ENCODE measurements at regions not wholly inside any gene's neighbourhood (a gene's known extent, or its start where the extent isn't known, plus 50 kb on each side); places are given as distances from the start of the nearest gene placed in this dataset.
"Not testable (repeated sequence)": the region's sequence is repeated elsewhere in the genome, so short reads cannot be mapped to it uniquely, and the experiment has no call there.

DNA sequence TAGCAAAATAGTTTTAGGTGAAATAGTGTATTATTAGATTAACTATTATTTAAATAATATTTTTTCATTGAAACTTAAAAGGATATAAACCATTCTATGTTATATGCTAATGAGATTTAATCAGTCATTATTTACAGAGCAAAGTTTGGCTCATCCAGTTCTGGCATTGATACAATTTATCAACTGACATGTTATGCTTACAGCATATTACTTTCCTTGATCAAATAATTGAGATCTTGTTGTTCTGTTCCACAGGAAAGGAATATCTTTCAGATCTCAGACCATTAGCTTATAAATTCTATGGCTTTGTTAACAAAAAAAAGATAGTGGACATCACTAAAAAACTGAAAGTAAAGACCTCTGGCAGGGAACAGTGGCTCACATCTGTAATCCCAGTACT lies 403.0 kb downstream of the ZFHX3 start:
- Histone ChIP-seq H3K4me3 (no peak overlapping the region), H3K27me3 (replicated peaks; ENCODE audit: insufficient read depth) (no peaks in the 10 kb centered on the region), H3K9me3 (no peaks in the 10 kb centered on the region), H3K27ac (no peak overlapping the region), H3K4me1 (replicated peaks) (no peaks in the 10 kb centered on the region), H3K36me3 (no peaks in the 10 kb centered on the region)
- intact Hi-C loops (cut with DNase I): no loop called here
- peak; percentile 16 for TF ChIP-seq POLR2AphosphoS5 (IDR thresholded peaks at IDR 0.05)
- TF ChIP-seq, protein P1, sequence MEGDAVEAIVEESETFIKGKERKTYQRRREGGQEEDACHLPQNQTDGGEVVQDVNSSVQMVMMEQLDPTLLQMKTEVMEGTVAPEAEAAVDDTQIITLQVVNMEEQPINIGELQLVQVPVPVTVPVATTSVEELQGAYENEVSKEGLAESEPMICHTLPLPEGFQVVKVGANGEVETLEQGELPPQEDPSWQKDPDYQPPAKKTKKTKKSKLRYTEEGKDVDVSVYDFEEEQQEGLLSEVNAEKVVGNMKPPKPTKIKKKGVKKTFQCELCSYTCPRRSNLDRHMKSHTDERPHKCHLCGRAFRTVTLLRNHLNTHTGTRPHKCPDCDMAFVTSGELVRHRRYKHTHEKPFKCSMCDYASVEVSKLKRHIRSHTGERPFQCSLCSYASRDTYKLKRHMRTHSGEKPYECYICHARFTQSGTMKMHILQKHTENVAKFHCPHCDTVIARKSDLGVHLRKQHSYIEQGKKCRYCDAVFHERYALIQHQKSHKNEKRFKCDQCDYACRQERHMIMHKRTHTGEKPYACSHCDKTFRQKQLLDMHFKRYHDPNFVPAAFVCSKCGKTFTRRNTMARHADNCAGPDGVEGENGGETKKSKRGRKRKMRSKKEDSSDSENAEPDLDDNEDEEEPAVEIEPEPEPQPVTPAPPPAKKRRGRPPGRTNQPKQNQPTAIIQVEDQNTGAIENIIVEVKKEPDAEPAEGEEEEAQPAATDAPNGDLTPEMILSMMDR (IDR thresholded peaks at IDR 0.05): no peak
- DNase-seq (ENCODE audit: low spot score): no peak

DNA sequence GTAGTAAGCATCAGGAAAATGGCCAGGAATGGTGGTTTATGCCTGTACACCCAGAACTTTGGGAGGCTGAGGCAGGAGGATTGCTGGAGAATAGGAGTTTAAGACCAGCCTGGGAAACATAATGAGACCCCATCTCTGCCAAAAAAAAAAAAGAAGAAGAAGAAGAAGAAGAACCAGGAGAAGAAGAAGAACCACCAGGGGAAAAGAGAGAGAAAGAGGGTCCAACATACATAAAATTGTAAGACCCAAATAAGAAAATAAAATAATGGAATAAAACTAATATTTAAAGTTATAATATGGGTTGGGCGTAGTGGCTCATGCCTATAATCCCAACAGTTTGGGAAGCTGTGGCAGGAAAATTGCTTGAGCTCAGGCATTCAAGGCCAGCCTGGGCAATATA lies 408.4 kb downstream of the ZFHX3 start:
- WGBS: 100% methylated on average over 1 of the region's 1 CpG
- intact Hi-C loops (cut with DNase I): no loop called here

DNA sequence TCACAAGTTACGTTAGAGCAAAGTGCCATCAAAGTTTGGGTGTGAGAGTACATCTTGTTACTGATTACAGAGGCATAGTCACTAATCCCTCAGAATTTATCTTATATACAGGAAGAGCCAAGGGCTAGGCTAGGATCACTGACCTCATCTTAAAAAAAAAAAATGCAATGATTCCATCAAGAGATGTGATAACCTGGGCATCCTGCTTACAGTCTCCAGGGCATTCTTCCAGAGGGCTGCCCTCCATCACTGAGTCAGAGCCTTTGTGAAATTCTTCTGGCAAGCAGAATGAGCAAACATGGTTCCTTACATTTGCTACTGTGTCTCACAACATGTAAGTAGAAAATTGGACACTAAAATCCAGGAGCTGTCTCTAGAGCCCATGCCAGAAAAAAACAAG lies 410.6 kb downstream of the ZFHX3 start:
- Histone ChIP-seq H3K27ac (no peak overlapping the region), H3K27me3 (replicated peaks; ENCODE audit: insufficient read depth) (no peaks in the 10 kb centered on the region), H3K4me1 (replicated peaks) (no peaks in the 10 kb centered on the region), H3K36me3 (no peaks in the 10 kb centered on the region), H3K9me3 (no peaks in the 10 kb centered on the region), H3K4me3 (no peak overlapping the region)
- TF ChIP-seq POLR2A (IDR thresholded peaks at IDR 0.05) (no peak), POLR2AphosphoS5 (IDR thresholded peaks at IDR 0.05) (no peak)
- TF ChIP-seq, protein P1 (IDR thresholded peaks at IDR 0.05): no peak
- DNase-seq (ENCODE audit: low spot score): no peak
- WGBS: 69% methylated on average over 1 of the region's 1 CpG
- intact Hi-C loops (cut with DNase I): no loop called here

More for the DNA sequence above, 408.4 kb downstream of the ZFHX3 start:
- Histone ChIP-seq H3K4me3 (no peak overlapping the region), H3K27ac (no peak overlapping the region), H3K4me1 (replicated peaks) (no peaks in the 10 kb centered on the region), H3K36me3 (no peaks in the 10 kb centered on the region), H3K27me3 (replicated peaks; ENCODE audit: insufficient read depth) (no peaks in the 10 kb centered on the region), H3K9me3 (no peaks in the 10 kb centered on the region)
- DNase-seq (ENCODE audit: low spot score): no peak
- TF ChIP-seq, protein P1 (IDR thresholded peaks at IDR 0.05): no peak
- TF ChIP-seq POLR2A (IDR thresholded peaks at IDR 0.05) (no peak), POLR2AphosphoS5 (IDR thresholded peaks at IDR 0.05) (no peak)

DNA sequence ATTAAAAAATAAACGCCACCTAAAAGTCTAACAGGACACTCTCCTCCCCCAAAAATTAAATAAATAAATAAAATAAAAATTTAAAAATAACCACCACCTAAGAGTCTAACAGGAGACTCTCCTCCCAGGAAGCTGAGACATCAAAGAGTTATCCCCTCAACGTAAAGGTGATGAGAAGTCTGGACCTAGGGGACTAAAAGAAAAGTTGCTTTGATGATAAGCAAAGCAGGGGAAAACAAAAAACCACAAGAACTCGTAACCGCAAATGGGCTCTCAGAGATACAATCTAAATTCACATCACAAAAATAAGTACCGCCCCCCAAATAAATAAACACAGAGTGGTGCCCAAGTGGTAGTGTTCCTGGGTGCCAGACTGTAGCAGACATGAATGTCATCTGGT lies 412.2 kb downstream of the ZFHX3 start:
- Histone ChIP-seq H3K9me3 (no peaks in the 10 kb centered on the region), H3K27ac (no peak overlapping the region), H3K4me3 (no peak overlapping the region), H3K36me3 (no peaks in the 10 kb centered on the region), H3K27me3 (replicated peaks; ENCODE audit: insufficient read depth) (no peaks in the 10 kb centered on the region), H3K4me1 (replicated peaks) (no peaks in the 10 kb centered on the region)
- intact Hi-C loops (cut with DNase I): no loop called here
- DNase-seq (ENCODE audit: low spot score): no peak
- 89% methylated on average over 5 of the region's 5 CpGs for WGBS
- TF ChIP-seq POLR2A (IDR thresholded peaks at IDR 0.05) (no peak), POLR2AphosphoS5 (IDR thresholded peaks at IDR 0.05) (no peak)
- TF ChIP-seq, protein P1 (IDR thresholded peaks at IDR 0.05): no peak

DNA sequence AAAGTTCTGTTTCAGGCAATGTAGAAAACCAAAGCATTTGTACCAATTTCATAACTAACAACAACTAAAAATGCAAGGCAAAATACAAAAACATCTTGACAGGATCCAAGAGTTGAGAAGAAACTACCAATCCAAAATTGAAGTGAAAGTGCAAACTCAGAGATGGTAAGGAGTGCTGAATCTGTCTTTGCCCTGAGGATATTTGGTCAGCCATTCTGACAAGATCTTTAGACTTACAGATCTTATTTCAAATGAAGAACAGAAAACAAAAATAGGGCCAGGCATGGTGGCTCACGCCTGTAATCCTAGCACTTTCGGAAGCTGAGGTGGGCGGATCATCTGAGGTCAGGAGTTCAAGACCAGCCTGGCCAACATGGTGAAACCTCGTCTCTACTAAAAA lies 412.8 kb downstream of the ZFHX3 start:
- no peak overlapping the region for H3K27ac ChIP-seq
- 74% methylated on average over 4 of the region's 4 CpGs for WGBS
- no peaks in the 10 kb centered on the region for H3K27me3 ChIP-seq (replicated peaks; ENCODE audit: insufficient read depth)
- TF ChIP-seq, protein P1 (IDR thresholded peaks at IDR 0.05): no peak
- TF ChIP-seq POLR2A (IDR thresholded peaks at IDR 0.05): no peak
- no peaks in the 10 kb centered on the region for H3K4me1 ChIP-seq (replicated peaks)
- intact Hi-C loops (cut with DNase I): no loop called here
- no peaks in the 10 kb centered on the region for H3K9me3 ChIP-seq
- no peaks in the 10 kb centered on the region for H3K36me3 ChIP-seq
- DNase-seq (ENCODE audit: low spot score): no peak
- H3K4me3 ChIP-seq: no peak overlapping the region

DNA sequence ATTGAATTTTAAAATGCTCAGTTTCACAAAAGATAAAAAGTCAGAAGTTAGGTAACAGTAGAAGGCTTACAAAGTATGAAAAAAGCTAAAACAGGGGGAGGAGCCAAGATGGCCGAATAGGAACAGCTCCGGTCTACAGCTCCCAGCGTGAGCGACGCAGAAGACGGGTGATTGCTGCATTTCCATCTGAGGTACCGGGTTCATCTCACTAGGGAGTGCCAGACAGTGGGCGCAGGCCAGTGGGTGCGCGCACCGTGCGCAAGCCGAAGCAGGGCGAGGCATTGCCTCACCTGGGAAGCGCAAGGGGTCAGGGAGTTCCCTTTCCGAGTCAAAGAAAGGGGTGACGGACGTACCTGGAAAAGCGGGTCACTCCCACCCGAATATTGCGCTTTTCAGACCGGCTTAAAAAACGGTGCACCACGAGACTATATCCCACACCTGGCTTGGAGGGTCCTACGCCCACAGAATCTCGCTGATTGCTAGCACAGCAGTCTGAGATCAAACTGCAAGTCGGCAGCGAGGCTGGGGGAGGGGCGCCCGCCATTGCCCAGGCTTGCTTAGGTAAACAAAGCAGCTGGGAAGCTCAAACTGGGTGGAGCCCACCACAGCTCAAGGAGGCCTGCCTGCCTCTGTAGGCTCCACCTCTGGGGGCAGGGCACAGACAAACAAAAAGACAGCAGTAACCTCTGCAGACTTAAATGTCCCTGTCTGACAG lies 420.6 kb downstream of the ZFHX3 start:
- H3K4me3 ChIP-seq: peak overlapping the region; percentile 13 to 25
- H3K9me3 ChIP-seq; DNase-seq (ENCODE audit: low spot score); H3K36me3 ChIP-seq; intact Hi-C loops (cut with DNase I); H3K4me1 ChIP-seq (replicated peaks); H3K27me3 ChIP-seq (replicated peaks; ENCODE audit: insufficient read depth): not testable (repeated sequence)
- 54% methylated on average over 21 of the region's 30 CpGs for WGBS
- peak overlapping the region; percentile 27 to 56 for H3K27ac ChIP-seq
